Loucy (cell line): ENCODE measurements at regions not wholly inside any gene's neighbourhood (a gene's known extent, or its start where the extent isn't known, plus 50 kb on each side); places are given as distances from the start of the nearest gene placed in this dataset.

ENCODE experiments used
- CTCF ChIP-seq: fragments of 200-600 bp; sonication (generic); conservative IDR thresholded peaks from 2 replicates; pipeline ENCODE4 v1.5.1; 2014; ENCODE audit warnings: mild to moderate bottlenecking, antibody characterized with exemption, low read length
- EZH2phosphoT487 ChIP-seq: fragments of 200-600 bp; IDR thresholded peaks from 2 replicates; pipeline ENCODE4 v1.6.1; 2018; ENCODE audit warnings: antibody characterized with exemption, mild to moderate bottlenecking, moderate library complexity, borderline replicate concordance

GRCh38 chr5:33224285-33224961 is 216.3 kb upstream of the TARS1 start:
- no peak for TF ChIP-seq CTCF
- no peak for TF ChIP-seq EZH2phosphoT487
